A673 (cell line): ENCODE measurements at regions not wholly inside any gene's neighbourhood (a gene's known extent, or its start where the extent isn't known, plus 50 kb on each side); places are given as distances from the start of the nearest gene placed in this dataset.

ENCODE experiments used
- CTCF ChIP-seq: fragments of 300-800, 200-600 bp; sonication (generic); conservative IDR thresholded peaks from 2 replicates; pipeline ENCODE4 v1.5.1; 2017; ENCODE audit warnings: low read depth, mild to moderate bottlenecking, antibody characterized with exemption, low read length, moderate library complexity, mixed read lengths
- EZH2 ChIP-seq: fragments of 200-600 bp; sonication (generic); IDR thresholded peaks from 2 replicates; pipeline ENCODE4 v1.6.1; 2017; ENCODE audit warnings: borderline replicate concordance, low read depth, mild to moderate bottlenecking, mixed read lengths, antibody characterized with exemption, low read length; ENCODE audit not compliant: poor library complexity, severe bottlenecking

- TF ChIP-seq CTCF (no peak), EZH2 (no peak)
Measured at GRCh38 chr6:164108092-164108491, 693.6 kb downstream of the QKI start.
